T-helper 17 cell (primary cell): ENCODE measurements at regions not wholly inside any gene's neighbourhood (a gene's known extent, or its start where the extent isn't known, plus 50 kb on each side); places are given as distances from the start of the nearest gene placed in this dataset.
"Not testable (repeated sequence)": the region's sequence is repeated elsewhere in the genome, so short reads cannot be mapped to it uniquely, and the experiment has no call there.

Experiments
- ATAC-seq: fragments of 150-1000 bp; cut with Tn5 transposase; 2 replicates; pipeline ENCODE4 v1.10.0; 2021; ENCODE audit warnings: mild to moderate bottlenecking, moderate library complexity
- DNase-seq, 3 donors: peaks; one replicate each; pipeline versions ENCODE4 v3.0.0 to v3.0.0-alpha.2; 2020 to 2021
- H3K9me3 ChIP-seq: one replicate; pipeline ENCODE4 v1.7.0; 2013; ENCODE audit warnings: low read length, mild to moderate bottlenecking; ENCODE audit not compliant: control insufficient read depth, poor library complexity, severe bottlenecking
- H3K27ac Mint-ChIP-seq: one replicate; pipeline ENCODE4 v1.8.0; 2022; ENCODE audit warnings: mild to moderate bottlenecking, moderate library complexity, mixed read lengths
- H3K27me3 Mint-ChIP-seq: one replicate; pipeline ENCODE4 v1.8.0; 2022; ENCODE audit warnings: mixed read lengths
- H3K36me3 Mint-ChIP-seq: one replicate; pipeline ENCODE4 v1.8.0; 2022; ENCODE audit warnings: low read depth, mixed read lengths
- H3K4me1 Mint-ChIP-seq: one replicate; pipeline ENCODE4 v1.8.0; 2022; ENCODE audit warnings: mild to moderate bottlenecking, mixed read lengths
- H3K4me3 Mint-ChIP-seq: one replicate; pipeline ENCODE4 v1.8.0; 2022; ENCODE audit warnings: mild to moderate bottlenecking, moderate library complexity, mixed read lengths

GRCh38 chr5:115453391-115454095, 91.0 kb downstream of the FEM1C start:
- no peaks in the 10 kb centered on the region for H3K9me3 ChIP-seq
- Mint-ChIP-seq H3K4me3 (no peak overlapping the region), H3K4me1 (peaks cover 2% of the 10 kb centered on the region), H3K36me3 (no peaks in the 10 kb centered on the region), H3K27me3 (peaks cover 20% of the 10 kb centered on the region), H3K27ac (no peak overlapping the region)
- ATAC-seq = no peak
- no peak for DNase-seq

GRCh38 chr5:115452536-115453235, 91.9 kb downstream of the FEM1C start:
- no peak overlapping the region for H3K4me3 Mint-ChIP-seq
- peaks cover 20% of the 10 kb centered on the region for H3K27me3 Mint-ChIP-seq
- DNase-seq (no peak), ATAC-seq (no peak)
- H3K9me3 ChIP-seq = no peaks in the 10 kb centered on the region
- H3K27ac Mint-ChIP-seq = no peak overlapping the region
- peaks cover 2% of the 10 kb centered on the region for H3K4me1 Mint-ChIP-seq
- H3K36me3 Mint-ChIP-seq = no peaks in the 10 kb centered on the region

GRCh38 chr5:115452083-115452482, 92.5 kb downstream of the FEM1C start:
- Mint-ChIP-seq H3K27me3 (peaks cover 14% of the 10 kb centered on the region), H3K27ac (no peak overlapping the region), H3K4me1 (peaks cover 2% of the 10 kb centered on the region), H3K4me3 (no peak overlapping the region), H3K36me3 (no peaks in the 10 kb centered on the region)
- DNase-seq (no peak), ATAC-seq (no peak)
- no peaks in the 10 kb centered on the region for H3K9me3 ChIP-seq

GRCh38 chr5:115450741-115451140, 93.8 kb downstream of the FEM1C start:
- no peak for DNase-seq
- H3K4me1 Mint-ChIP-seq = peaks cover 2% of the 10 kb centered on the region

GRCh38 chr5:115448630-115449029, 95.9 kb downstream of the FEM1C start:
- H3K4me1 Mint-ChIP-seq, DNase-seq, H3K27ac Mint-ChIP-seq, ATAC-seq, H3K4me3 Mint-ChIP-seq, H3K9me3 ChIP-seq, H3K36me3 Mint-ChIP-seq: not testable (repeated sequence)
- peaks cover 13% of the 10 kb centered on the region for H3K27me3 Mint-ChIP-seq

More at GRCh38 chr5:115450741-115451140, 93.8 kb downstream of the FEM1C start:
- Mint-ChIP-seq H3K27ac (no peak overlapping the region), H3K36me3 (no peaks in the 10 kb centered on the region), H3K4me3 (no peak overlapping the region), H3K27me3 (peaks cover under 1% of the 10 kb centered on the region)
- H3K9me3 ChIP-seq = no peaks in the 10 kb centered on the region
- ATAC-seq = no peak

GRCh38 chr5:115440782-115441451, 103.7 kb downstream of the FEM1C start:
- no peaks in the 10 kb centered on the region for H3K4me1 Mint-ChIP-seq
- ATAC-seq (no peak), DNase-seq (no peak)
- no peak overlapping the region for H3K4me3 Mint-ChIP-seq
- no peaks in the 10 kb centered on the region for H3K36me3 Mint-ChIP-seq
- peaks cover 19% of the 10 kb centered on the region for H3K27me3 Mint-ChIP-seq
- H3K9me3 ChIP-seq = peaks cover 4% of the 10 kb centered on the region
- H3K27ac Mint-ChIP-seq = no peak overlapping the region

GRCh38 chr5:115439639-115440038, 104.9 kb downstream of the FEM1C start:
- Mint-ChIP-seq H3K4me3 (no peak overlapping the region), H3K27ac (no peak overlapping the region), H3K27me3 (peaks cover 24% of the 10 kb centered on the region), H3K36me3 (no peaks in the 10 kb centered on the region), H3K4me1 (no peaks in the 10 kb centered on the region)
- no peak for ATAC-seq
- H3K9me3 ChIP-seq = peaks cover 4% of the 10 kb centered on the region
- DNase-seq = no peak

- no peak for DNase-seq
- Mint-ChIP-seq H3K27me3 (peaks cover 24% of the 10 kb centered on the region), H3K27ac (no peak overlapping the region), H3K4me1 (no peaks in the 10 kb centered on the region), H3K36me3 (no peaks in the 10 kb centered on the region), H3K4me3 (no peak overlapping the region)
- H3K9me3 ChIP-seq = peaks cover 4% of the 10 kb centered on the region
- ATAC-seq = no peak
These were observed 105.5 kb downstream of the FEM1C start for GRCh38 chr5:115439042-115439441.

- DNase-seq = no peak
- Mint-ChIP-seq H3K4me1 (no peaks in the 10 kb centered on the region), H3K36me3 (no peaks in the 10 kb centered on the region), H3K27ac (no peak overlapping the region), H3K4me3 (no peak overlapping the region), H3K27me3 (peaks cover 31% of the 10 kb centered on the region)
- peaks cover 4% of the 10 kb centered on the region for H3K9me3 ChIP-seq
- ATAC-seq = no peak
These were observed 108.5 kb downstream of the FEM1C start for GRCh38 chr5:115435778-115436712.

- Mint-ChIP-seq H3K36me3 (no peaks in the 10 kb centered on the region), H3K4me1 (no peaks in the 10 kb centered on the region), H3K27me3 (peaks cover 34% of the 10 kb centered on the region), H3K4me3 (no peak overlapping the region), H3K27ac (no peak overlapping the region)
- DNase-seq = no peak
- no peak for ATAC-seq
- peaks cover 4% of the 10 kb centered on the region for H3K9me3 ChIP-seq
These were observed 109.4 kb downstream of the FEM1C start for GRCh38 chr5:115435065-115435777.

GRCh38 chr5:115433918-115434317, 110.7 kb downstream of the FEM1C start:
- peaks cover 34% of the 10 kb centered on the region for H3K27me3 Mint-ChIP-seq
- no peak overlapping the region for H3K27ac Mint-ChIP-seq
- no peaks in the 10 kb centered on the region for H3K9me3 ChIP-seq
- no peaks in the 10 kb centered on the region for H3K36me3 Mint-ChIP-seq
- H3K4me3 Mint-ChIP-seq = no peak overlapping the region
- DNase-seq (no peak), ATAC-seq (no peak)
- H3K4me1 Mint-ChIP-seq = no peaks in the 10 kb centered on the region

GRCh38 chr5:115432691-115433090, 111.9 kb downstream of the FEM1C start:
- Mint-ChIP-seq H3K36me3 (no peaks in the 10 kb centered on the region), H3K4me3 (no peak overlapping the region), H3K27me3 (peaks cover 34% of the 10 kb centered on the region), H3K4me1 (no peaks in the 10 kb centered on the region), H3K27ac (no peak overlapping the region)
- DNase-seq (no peak), ATAC-seq (no peak)
- no peaks in the 10 kb centered on the region for H3K9me3 ChIP-seq
